ENCODE measurements at regions not wholly inside any gene's neighbourhood (a gene's known extent, or its start where the extent isn't known, plus 50 kb on each side); places are given as distances from the start of the nearest gene placed in this dataset.

GRCh38 chr6:98333273-98333672 is 501.1 kb upstream of the POU3F2 start:
- Histone ChIP-seq H3K36me3 (ENCODE audit: control insufficient read depth, insufficient read depth, low read length) (no peaks in the 10 kb centered on the region), H3K4me3 (ENCODE audit: low read depth, low read length) (no peak overlapping the region), H3K9ac (ENCODE audit: low read length) (no peak overlapping the region), H3K27ac (ENCODE audit: low read depth, low read length) (no peak overlapping the region), H3K4me1 (ENCODE audit: control insufficient read depth, insufficient read depth, low read length) (peaks cover 8% of the 10 kb centered on the region; the same call in 1 of the 2 replicates), H3K27me3 (ENCODE audit: control insufficient read depth, insufficient read depth, low read length) (no peaks in the 10 kb centered on the region), H3K9me3 (ENCODE audit: control insufficient read depth, insufficient read depth, low read depth, low read length) (no peaks in the 10 kb centered on the region)

GRCh38 chr6:98335594-98335993 is 498.8 kb upstream of the POU3F2 start:
- Histone ChIP-seq H3K9ac (ENCODE audit: low read length) (no peak overlapping the region), H3K9me3 (ENCODE audit: control insufficient read depth, insufficient read depth, low read depth, low read length) (no peaks in the 10 kb centered on the region), H3K4me3 (ENCODE audit: low read depth, low read length) (no peak overlapping the region), H3K4me1 (ENCODE audit: control insufficient read depth, insufficient read depth, low read length) (peaks cover 8% of the 10 kb centered on the region; the same call in 1 of the 2 replicates), H3K27ac (ENCODE audit: low read depth, low read length) (no peak overlapping the region), H3K36me3 (ENCODE audit: control insufficient read depth, insufficient read depth, low read length) (no peaks in the 10 kb centered on the region), H3K27me3 (ENCODE audit: control insufficient read depth, insufficient read depth, low read length) (no peaks in the 10 kb centered on the region)

- Histone ChIP-seq H3K9me3 (ENCODE audit: control insufficient read depth, insufficient read depth, low read depth, low read length) (no peaks in the 10 kb centered on the region), H3K36me3 (ENCODE audit: control insufficient read depth, insufficient read depth, low read length) (no peaks in the 10 kb centered on the region), H3K4me1 (ENCODE audit: control insufficient read depth, insufficient read depth, low read length) (peaks cover 8% of the 10 kb centered on the region; the same call in 1 of the 2 replicates), H3K4me3 (ENCODE audit: low read depth, low read length) (no peak overlapping the region), H3K27ac (ENCODE audit: low read depth, low read length) (no peak overlapping the region), H3K9ac (ENCODE audit: low read length) (no peak overlapping the region), H3K27me3 (ENCODE audit: control insufficient read depth, insufficient read depth, low read length) (no peaks in the 10 kb centered on the region)
Observed at GRCh38 chr6:98339506-98339905, 494.9 kb upstream of the POU3F2 start.

- Histone ChIP-seq H3K27me3 (ENCODE audit: control insufficient read depth, insufficient read depth, low read length) (no peaks in the 10 kb centered on the region), H3K27ac (ENCODE audit: low read depth, low read length) (no peak overlapping the region), H3K36me3 (ENCODE audit: control insufficient read depth, insufficient read depth, low read length) (no peaks in the 10 kb centered on the region), H3K9ac (ENCODE audit: low read length) (no peak overlapping the region), H3K4me1 (ENCODE audit: control insufficient read depth, insufficient read depth, low read length) (no peaks in the 10 kb centered on the region), H3K4me3 (ENCODE audit: low read depth, low read length) (no peak overlapping the region), H3K9me3 (ENCODE audit: control insufficient read depth, insufficient read depth, low read depth, low read length) (no peaks in the 10 kb centered on the region)
Observed at GRCh38 chr6:98343004-98343403, 491.4 kb upstream of the POU3F2 start.

- Histone ChIP-seq H3K27ac (ENCODE audit: low read depth, low read length) (no peak overlapping the region), H3K36me3 (ENCODE audit: control insufficient read depth, insufficient read depth, low read length) (no peaks in the 10 kb centered on the region), H3K4me1 (ENCODE audit: control insufficient read depth, insufficient read depth, low read length) (no peaks in the 10 kb centered on the region), H3K9me3 (ENCODE audit: control insufficient read depth, insufficient read depth, low read depth, low read length) (no peaks in the 10 kb centered on the region), H3K27me3 (ENCODE audit: control insufficient read depth, insufficient read depth, low read length) (no peaks in the 10 kb centered on the region), H3K9ac (ENCODE audit: low read length) (no peak overlapping the region), H3K4me3 (ENCODE audit: low read depth, low read length) (no peak overlapping the region)
Observed at GRCh38 chr6:98343797-98344196, 490.6 kb upstream of the POU3F2 start.

DNA sequence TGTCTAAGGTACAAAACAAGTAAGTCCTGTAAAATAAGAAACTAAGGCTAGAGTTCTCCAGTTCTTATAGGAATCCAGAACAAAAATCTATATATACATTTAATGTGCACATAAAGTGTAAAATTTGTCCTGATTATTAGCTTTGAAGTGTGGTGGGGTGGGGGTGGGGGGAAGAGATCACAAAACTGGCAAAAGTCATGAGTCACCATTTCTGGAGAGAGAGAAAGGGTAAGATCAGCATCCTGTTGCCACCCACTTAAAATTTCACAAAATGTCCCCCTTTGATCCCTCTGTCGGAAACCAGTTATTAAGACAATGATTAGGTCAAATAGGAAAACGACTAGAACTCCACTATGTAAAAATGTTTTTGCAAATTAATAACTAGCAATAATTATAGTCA is 482.0 kb upstream of the POU3F2 start:
- H3K27ac ChIP-seq (ENCODE audit: low read depth, low read length) = no peak overlapping the region
- H3K4me1 ChIP-seq (ENCODE audit: control insufficient read depth, insufficient read depth, low read length) = 0 out of 2 replicates have a peak, but pooled peaks cover 2% of the 10 kb centered on the region
- no peaks in the 10 kb centered on the region for H3K36me3 ChIP-seq (ENCODE audit: control insufficient read depth, insufficient read depth, low read length)
- H3K9ac ChIP-seq (ENCODE audit: low read length) = no peak overlapping the region
- H3K27me3 ChIP-seq (ENCODE audit: control insufficient read depth, insufficient read depth, low read length) = no peaks in the 10 kb centered on the region
- no peak overlapping the region for H3K4me3 ChIP-seq (ENCODE audit: low read depth, low read length)
- H3K9me3 ChIP-seq (ENCODE audit: control insufficient read depth, insufficient read depth, low read depth, low read length) = no peaks in the 10 kb centered on the region

GRCh38 chr6:98358173-98358572 is 476.2 kb upstream of the POU3F2 start:
- no peak overlapping the region for H3K27ac ChIP-seq (ENCODE audit: low read depth, low read length)
- no peaks in the 10 kb centered on the region for H3K27me3 ChIP-seq (ENCODE audit: control insufficient read depth, insufficient read depth, low read length)
- H3K36me3 ChIP-seq (ENCODE audit: control insufficient read depth, insufficient read depth, low read length) = no peaks in the 10 kb centered on the region
- H3K9ac ChIP-seq (ENCODE audit: low read length) = no peak overlapping the region
- 0 out of 2 replicates have a peak, but pooled peaks cover 2% of the 10 kb centered on the region for H3K4me1 ChIP-seq (ENCODE audit: control insufficient read depth, insufficient read depth, low read length)
- no peak overlapping the region for H3K4me3 ChIP-seq (ENCODE audit: low read depth, low read length)
- no peaks in the 10 kb centered on the region for H3K9me3 ChIP-seq (ENCODE audit: control insufficient read depth, insufficient read depth, low read depth, low read length)

- Histone ChIP-seq H3K27ac (ENCODE audit: low read depth, low read length) (no peak overlapping the region), H3K9me3 (ENCODE audit: control insufficient read depth, insufficient read depth, low read depth, low read length) (no peaks in the 10 kb centered on the region), H3K9ac (ENCODE audit: low read length) (no peak overlapping the region), H3K4me3 (ENCODE audit: low read depth, low read length) (no peak overlapping the region), H3K36me3 (ENCODE audit: control insufficient read depth, insufficient read depth, low read length) (no peaks in the 10 kb centered on the region), H3K27me3 (ENCODE audit: control insufficient read depth, insufficient read depth, low read length) (no peaks in the 10 kb centered on the region), H3K4me1 (ENCODE audit: control insufficient read depth, insufficient read depth, low read length) (no peaks in the 10 kb centered on the region)
Observed at GRCh38 chr6:98366371-98366770, 468.0 kb upstream of the POU3F2 start.

DNA sequence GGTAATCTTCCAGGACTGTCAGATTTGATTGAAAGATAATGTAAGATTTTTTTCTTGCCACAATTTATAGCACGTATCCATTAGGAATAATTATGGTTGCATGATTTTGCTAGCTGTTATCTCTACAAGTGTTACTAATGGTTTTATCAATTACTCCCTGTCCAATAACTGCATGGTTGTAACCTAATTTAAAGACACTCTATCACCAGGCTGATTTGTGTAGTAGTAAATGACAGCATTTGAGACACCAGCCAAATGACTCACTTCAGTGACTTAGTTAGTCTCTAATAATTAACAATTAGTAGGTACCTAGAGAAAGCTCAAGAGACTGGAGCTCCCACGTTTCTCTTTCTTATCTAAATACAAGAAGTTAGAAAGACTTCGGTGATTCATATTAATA is 453.8 kb upstream of the POU3F2 start:
- no peak overlapping the region for H3K27ac ChIP-seq (ENCODE audit: low read depth, low read length)
- no peaks in the 10 kb centered on the region for H3K36me3 ChIP-seq (ENCODE audit: control insufficient read depth, insufficient read depth, low read length)
- H3K9ac ChIP-seq (ENCODE audit: low read length) = no peak overlapping the region
- H3K4me1 ChIP-seq (ENCODE audit: control insufficient read depth, insufficient read depth, low read length) = peaks cover 24% of the 10 kb centered on the region
- no peak overlapping the region for H3K4me3 ChIP-seq (ENCODE audit: low read depth, low read length)
- no peaks in the 10 kb centered on the region for H3K27me3 ChIP-seq (ENCODE audit: control insufficient read depth, insufficient read depth, low read length)
- no peaks in the 10 kb centered on the region for H3K9me3 ChIP-seq (ENCODE audit: control insufficient read depth, insufficient read depth, low read depth, low read length)

GRCh38 chr6:98382246-98382645 is 452.1 kb upstream of the POU3F2 start:
- peaks cover 24% of the 10 kb centered on the region for H3K4me1 ChIP-seq (ENCODE audit: control insufficient read depth, insufficient read depth, low read length)
- no peak overlapping the region for H3K27ac ChIP-seq (ENCODE audit: low read depth, low read length)
- H3K36me3 ChIP-seq (ENCODE audit: control insufficient read depth, insufficient read depth, low read length) = no peaks in the 10 kb centered on the region
- no peaks in the 10 kb centered on the region for H3K9me3 ChIP-seq (ENCODE audit: control insufficient read depth, insufficient read depth, low read depth, low read length)
- H3K4me3 ChIP-seq (ENCODE audit: low read depth, low read length) = no peak overlapping the region
- no peaks in the 10 kb centered on the region for H3K27me3 ChIP-seq (ENCODE audit: control insufficient read depth, insufficient read depth, low read length)
- H3K9ac ChIP-seq (ENCODE audit: low read length) = no peak overlapping the region

- H3K9me3 ChIP-seq (ENCODE audit: control insufficient read depth, insufficient read depth, low read depth, low read length) = peaks cover 5% of the 10 kb centered on the region; the same call in 1 of the 2 replicates
- no peak overlapping the region for H3K4me3 ChIP-seq (ENCODE audit: low read depth, low read length)
Observed at GRCh38 chr6:98384334-98384733, 450.0 kb upstream of the POU3F2 start.

GRCh38 chr6:98384801-98385200 is 449.6 kb upstream of the POU3F2 start:
- H3K27ac ChIP-seq (ENCODE audit: low read depth, low read length) = no peak overlapping the region
- no peak overlapping the region for H3K9ac ChIP-seq (ENCODE audit: low read length)
- no peaks in the 10 kb centered on the region for H3K36me3 ChIP-seq (ENCODE audit: control insufficient read depth, insufficient read depth, low read length)
- H3K4me3 ChIP-seq (ENCODE audit: low read depth, low read length) = no peak overlapping the region
- H3K9me3 ChIP-seq (ENCODE audit: control insufficient read depth, insufficient read depth, low read depth, low read length) = peaks cover 5% of the 10 kb centered on the region; the same call in 1 of the 2 replicates
- H3K27me3 ChIP-seq (ENCODE audit: control insufficient read depth, insufficient read depth, low read length) = no peaks in the 10 kb centered on the region
- H3K4me1 ChIP-seq (ENCODE audit: control insufficient read depth, insufficient read depth, low read length) = peaks cover 24% of the 10 kb centered on the region

More at GRCh38 chr6:98384334-98384733, 450.0 kb upstream of the POU3F2 start:
- Histone ChIP-seq H3K27ac (ENCODE audit: low read depth, low read length) (no peak overlapping the region), H3K4me1 (ENCODE audit: control insufficient read depth, insufficient read depth, low read length) (peaks cover 24% of the 10 kb centered on the region), H3K9ac (ENCODE audit: low read length) (no peak overlapping the region), H3K36me3 (ENCODE audit: control insufficient read depth, insufficient read depth, low read length) (no peaks in the 10 kb centered on the region), H3K27me3 (ENCODE audit: control insufficient read depth, insufficient read depth, low read length) (no peaks in the 10 kb centered on the region)

All from HUES6 (cell line).